ENCODE measurements at regions not wholly inside any gene's neighbourhood (a gene's known extent, or its start where the extent isn't known, plus 50 kb on each side); places are given as distances from the start of the nearest gene placed in this dataset.
"Not testable (repeated sequence)": the region's sequence is repeated elsewhere in the genome, so short reads cannot be mapped to it uniquely, and the experiment has no call there.

GRCh38 chr5:21473981-21474380 lies 1379.2 kb downstream of the CDH12 start:
- DNase-seq, result peak; percentile 61 to 78

- not testable (repeated sequence) for DNase-seq
Observed at GRCh38 chr5:21473436-21473835, 1379.7 kb downstream of the CDH12 start.

GRCh38 chr5:21471691-21472090 lies 1381.5 kb downstream of the CDH12 start:
- DNase-seq, result not testable (repeated sequence)

GRCh38 chr5:21469523-21470101 lies 1383.5 kb downstream of the CDH12 start:
- DNase-seq, result peak; percentile 51 to 54

GRCh38 chr5:21467544-21467943 lies 1385.6 kb downstream of the CDH12 start:
- not testable (repeated sequence) for DNase-seq

- not testable (repeated sequence) for DNase-seq
Observed at GRCh38 chr5:21459744-21460073, 1393.4 kb downstream of the CDH12 start.

- DNase-seq, result no peak
- no peak for TF ChIP-seq POLR2A (IDR thresholded peaks at IDR 0.05; ENCODE audit: low read length)
- no peak for TF ChIP-seq GATA1 (IDR thresholded peaks at IDR 0.05; ENCODE audit: low read depth, low read length)
Observed at GRCh38 chr5:21452449-21452848, 1400.7 kb downstream of the CDH12 start.

- DNase-seq, result no peak
- TF ChIP-seq GATA1 (IDR thresholded peaks at IDR 0.05; ENCODE audit: low read depth, low read length), result no peak
Observed at GRCh38 chr5:21432646-21433045, 1420.5 kb downstream of the CDH12 start.

GRCh38 chr5:21424907-21425306 lies 1428.2 kb downstream of the CDH12 start:
- TF ChIP-seq POLR2A (IDR thresholded peaks at IDR 0.05; ENCODE audit: low read length) (no peak), GATA1 (IDR thresholded peaks at IDR 0.05; ENCODE audit: low read depth, low read length) (no peak)
- DNase-seq, result no peak

GRCh38 chr5:21419383-21419782 lies 1431.4 kb upstream of the CDH18 start:
- no peak for DNase-seq
- no peak for TF ChIP-seq GATA1 (IDR thresholded peaks at IDR 0.05; ENCODE audit: low read depth, low read length)
- TF ChIP-seq POLR2A (IDR thresholded peaks at IDR 0.05; ENCODE audit: low read length), result no peak

- not testable (repeated sequence) for DNase-seq
Observed at GRCh38 chr5:21402089-21402488, 1414.1 kb upstream of the CDH18 start.

GRCh38 chr5:21398511-21398910 lies 1410.5 kb upstream of the CDH18 start:
- TF ChIP-seq GATA1 (IDR thresholded peaks at IDR 0.05; ENCODE audit: low read depth, low read length) (no peak), POLR2A (IDR thresholded peaks at IDR 0.05; ENCODE audit: low read length) (no peak)
- no peak for DNase-seq

- no peak for DNase-seq
- TF ChIP-seq POLR2A (IDR thresholded peaks at IDR 0.05; ENCODE audit: low read length) (no peak), GATA1 (IDR thresholded peaks at IDR 0.05; ENCODE audit: low read depth, low read length) (no peak)
Observed at GRCh38 chr5:21397693-21398092, 1409.7 kb upstream of the CDH18 start.

- no peak for TF ChIP-seq GATA1 (IDR thresholded peaks at IDR 0.05; ENCODE audit: low read depth, low read length)
- TF ChIP-seq POLR2A (IDR thresholded peaks at IDR 0.05; ENCODE audit: low read length), result no peak
- peak; percentile 18 to 30 for DNase-seq
Observed at GRCh38 chr5:21391506-21391905, 1403.5 kb upstream of the CDH18 start.

- DNase-seq, result not testable (repeated sequence)
Observed at GRCh38 chr5:21360754-21361153, 1372.8 kb upstream of the CDH18 start.

- peak; percentile 32 to 57 for DNase-seq
Observed at GRCh38 chr5:21341948-21342261, 1353.9 kb upstream of the CDH18 start.

GRCh38 chr5:21341203-21341947 lies 1353.4 kb upstream of the CDH18 start:
- DNase-seq, result peak; percentile 32 to 37

- not testable (repeated sequence) for DNase-seq
Observed at GRCh38 chr5:21340233-21340632, 1352.2 kb upstream of the CDH18 start.

- DNase-seq, result not testable (repeated sequence)
Observed at GRCh38 chr5:21336478-21336877, 1348.5 kb upstream of the CDH18 start.

- DNase-seq, result not testable (repeated sequence)
Observed at GRCh38 chr5:21315376-21315775, 1327.4 kb upstream of the CDH18 start.

GRCh38 chr5:21301205-21301604 lies 1313.2 kb upstream of the CDH18 start:
- DNase-seq, result not testable (repeated sequence)

- not testable (repeated sequence) for DNase-seq
Observed at GRCh38 chr5:21274361-21274760, 1286.4 kb upstream of the CDH18 start.
